ENCODE measurements at regions not wholly inside any gene's neighbourhood (a gene's known extent, or its start where the extent isn't known, plus 50 kb on each side); places are given as distances from the start of the nearest gene placed in this dataset.
A peak's percentile ranks its signal among the peaks of the same experiment; 100 is the strongest.

DNA sequence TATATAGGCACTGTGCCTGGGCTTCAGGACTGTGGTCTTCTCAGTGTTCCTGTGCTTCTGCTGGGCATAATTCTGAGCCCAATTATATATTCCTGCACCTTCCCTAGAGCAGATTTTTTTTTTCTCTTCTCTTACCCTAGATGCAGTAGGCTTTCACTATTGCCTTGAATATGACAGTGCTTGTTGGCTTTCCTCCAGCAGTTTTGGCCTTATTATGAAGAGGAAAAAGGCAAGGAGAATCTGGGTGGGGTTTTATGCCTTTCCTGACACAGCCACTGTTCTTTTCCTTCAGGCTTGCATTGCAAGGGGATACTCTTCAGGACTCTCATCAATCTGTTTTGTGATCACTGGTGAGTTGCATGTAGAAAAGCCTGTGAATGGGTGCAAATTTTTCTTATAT is 221.9 kb upstream of the CELF4 start:
- DNase-seq, result no peak

DNA sequence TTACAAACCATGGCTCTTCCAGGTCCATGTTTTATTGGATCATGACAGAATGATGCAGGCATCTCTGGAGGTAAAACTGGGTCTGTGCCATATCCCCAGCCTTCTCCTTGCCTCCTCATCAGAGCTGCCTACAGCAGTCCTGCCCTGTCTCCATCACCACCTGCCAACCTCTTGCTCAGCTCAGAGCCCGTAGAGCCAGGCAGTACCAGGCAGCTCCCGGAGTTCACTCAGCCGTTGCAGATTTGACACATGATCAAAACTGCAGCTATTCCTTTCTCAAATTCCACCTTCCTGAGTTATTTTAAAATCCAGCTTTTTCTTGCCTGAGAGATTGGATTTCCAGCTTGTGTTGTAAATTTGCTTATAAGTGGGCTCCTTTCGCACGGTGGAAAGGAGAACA is 218.2 kb upstream of the CELF4 start:
- no peak for DNase-seq

DNA sequence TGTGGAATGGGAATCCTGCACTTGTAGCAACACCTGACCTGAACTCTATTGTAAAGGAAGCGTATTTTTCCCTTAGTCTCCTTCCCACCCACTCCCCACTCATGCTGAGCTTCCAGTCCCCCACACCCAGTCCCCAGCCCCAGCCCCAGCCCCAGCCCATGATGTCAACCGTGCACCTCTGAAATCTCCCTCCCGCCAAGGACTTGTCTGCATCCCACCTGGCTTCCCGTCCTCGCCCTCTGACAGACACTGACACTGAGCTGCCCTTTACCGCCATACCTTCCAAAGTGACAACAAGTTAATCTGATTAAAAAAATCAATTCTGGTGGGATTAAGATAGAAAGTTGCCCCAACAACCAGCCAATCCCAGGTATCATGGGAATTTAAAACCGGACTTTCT is 213.6 kb upstream of the CELF4 start:
- no peak for DNase-seq

DNA sequence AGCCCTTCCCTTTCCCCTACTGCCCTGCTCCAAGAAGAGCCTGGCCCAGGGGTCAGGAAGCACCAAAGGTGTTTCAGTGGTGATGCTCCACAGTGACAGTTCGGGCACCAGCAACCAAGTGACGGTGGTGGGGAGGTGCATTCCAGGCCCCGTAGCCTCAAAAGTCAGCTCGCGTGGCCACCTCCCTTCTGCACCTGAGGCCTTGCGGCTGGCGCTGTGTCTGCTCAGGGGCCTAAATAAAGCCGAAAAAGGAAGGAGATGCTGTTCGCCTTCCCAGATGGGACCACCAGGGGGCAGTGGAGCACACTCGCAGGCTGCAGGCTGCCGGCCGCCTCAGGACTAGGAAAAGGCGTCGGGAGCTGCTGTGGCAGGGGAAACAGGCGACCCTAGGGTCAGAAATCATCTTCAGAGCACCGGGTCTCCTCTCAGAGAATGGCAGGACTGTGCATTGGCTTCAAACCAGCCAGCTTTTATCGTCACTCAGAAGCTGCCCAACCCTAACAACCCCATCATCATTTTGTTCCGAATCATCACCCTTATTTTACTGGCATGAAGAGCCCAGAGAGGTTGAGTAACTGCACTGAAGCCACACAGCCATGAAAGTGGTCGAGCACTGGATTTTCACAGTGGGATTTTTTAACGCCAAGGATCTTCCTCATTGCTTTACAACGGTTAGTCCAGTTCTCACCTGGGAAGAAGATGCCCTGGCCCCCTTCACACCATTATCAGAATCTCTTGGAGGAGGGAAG is 213.0 kb upstream of the CELF4 start:
- DNase-seq, result peak; percentile 75

DNA sequence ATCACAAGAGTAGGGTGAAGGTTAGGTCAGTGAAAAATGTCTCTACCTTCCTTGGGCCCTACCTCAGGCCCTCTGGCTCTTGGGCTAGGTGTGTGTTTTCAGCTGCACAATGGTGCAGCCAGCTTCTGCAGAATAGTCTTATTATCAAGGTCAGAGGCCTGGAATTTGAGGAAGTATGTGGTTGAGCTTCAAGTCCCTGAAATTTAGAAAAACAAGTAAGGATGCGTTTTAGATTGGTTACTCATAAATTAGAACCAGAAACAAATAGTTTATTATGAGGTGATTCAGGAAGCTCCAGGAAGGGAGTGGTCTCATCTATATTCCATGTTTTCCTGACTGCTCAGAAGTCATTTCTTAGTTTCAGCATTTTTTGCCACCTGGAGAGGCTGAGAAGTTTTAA is 204.2 kb upstream of the CELF4 start:
- no peak for DNase-seq

DNA sequence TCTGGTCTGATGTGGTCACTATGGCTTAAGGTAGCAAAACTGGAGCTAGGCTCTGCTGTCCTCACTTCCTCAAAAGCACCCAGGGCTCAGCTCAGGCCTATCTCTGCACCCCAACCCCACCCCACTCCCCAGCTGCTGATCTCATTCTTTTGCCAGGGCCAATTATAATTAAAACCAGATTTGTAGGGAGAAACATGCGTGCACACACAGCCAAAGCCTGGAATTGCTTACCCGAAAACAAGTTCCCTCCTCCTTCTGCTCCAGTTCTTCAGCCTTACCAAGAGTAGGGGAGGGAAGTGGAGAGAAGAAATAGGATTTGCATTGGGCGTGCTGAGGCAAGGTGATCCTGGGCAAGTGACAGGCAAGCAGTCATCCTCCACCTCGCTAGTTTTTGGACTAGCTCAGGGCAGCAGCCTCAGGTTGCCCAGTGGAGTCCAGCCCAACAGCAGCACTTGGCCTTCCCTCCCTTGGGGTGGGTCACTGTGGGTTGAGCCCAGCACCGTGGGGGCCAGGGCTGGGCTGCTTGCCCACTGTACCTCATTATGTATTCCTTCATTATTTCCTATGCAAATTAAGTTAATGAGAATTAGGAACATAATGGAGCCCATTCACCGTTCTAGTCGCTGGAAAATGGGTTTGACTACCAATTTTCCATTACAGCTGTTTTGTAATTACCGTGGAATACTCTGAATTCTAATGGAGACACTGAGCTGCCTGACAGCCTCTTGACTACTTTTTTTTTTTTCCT is 199.1 kb upstream of the CELF4 start:
- no peak for DNase-seq

DNA sequence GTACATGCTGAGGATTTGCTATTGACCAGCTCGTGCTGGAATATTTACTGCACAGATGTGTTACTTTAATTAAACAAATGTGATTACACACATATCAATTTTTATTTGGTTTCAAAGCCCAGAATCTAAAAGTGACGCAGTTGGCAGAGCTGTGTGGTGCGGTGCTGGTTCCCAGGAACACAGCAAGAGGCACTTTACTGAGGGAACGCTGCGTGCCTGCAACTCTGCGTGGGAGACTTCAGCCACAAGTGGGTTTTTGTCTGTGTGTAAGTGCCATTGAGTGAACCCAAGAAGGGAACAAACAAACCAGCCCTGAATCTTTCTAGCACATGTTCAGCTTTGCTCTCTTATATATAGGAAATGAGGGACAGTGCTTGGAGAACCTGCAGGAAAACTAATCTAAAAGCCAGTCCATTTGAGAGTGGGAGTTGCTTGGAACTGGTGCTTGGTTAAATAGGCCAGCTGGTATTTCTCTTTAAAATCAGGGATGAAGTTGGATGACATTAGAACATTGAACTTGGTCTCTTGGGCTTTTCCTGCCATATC is 196.6 kb upstream of the CELF4 start:
- DNase-seq, result no peak

DNA sequence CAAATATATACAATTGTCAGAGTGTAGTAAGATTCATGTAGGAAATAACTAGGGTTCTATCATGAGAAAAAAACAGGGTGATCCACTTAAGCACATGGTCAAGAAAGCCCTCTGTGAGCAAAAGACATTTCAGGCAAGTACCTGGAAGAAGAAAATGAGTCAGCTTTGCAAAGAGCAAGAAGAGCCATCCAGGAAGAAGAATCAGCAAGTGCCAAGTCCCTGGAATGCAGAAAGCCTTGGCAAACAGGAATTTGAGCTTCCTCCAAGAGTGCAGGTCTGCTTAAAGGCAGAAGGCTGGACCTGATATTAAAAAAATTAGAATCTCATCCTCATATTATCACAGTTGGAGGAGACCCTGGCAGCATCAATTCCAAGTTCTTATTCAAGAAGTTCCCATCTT is 188.5 kb upstream of the CELF4 start:
- no peak for DNase-seq

DNA sequence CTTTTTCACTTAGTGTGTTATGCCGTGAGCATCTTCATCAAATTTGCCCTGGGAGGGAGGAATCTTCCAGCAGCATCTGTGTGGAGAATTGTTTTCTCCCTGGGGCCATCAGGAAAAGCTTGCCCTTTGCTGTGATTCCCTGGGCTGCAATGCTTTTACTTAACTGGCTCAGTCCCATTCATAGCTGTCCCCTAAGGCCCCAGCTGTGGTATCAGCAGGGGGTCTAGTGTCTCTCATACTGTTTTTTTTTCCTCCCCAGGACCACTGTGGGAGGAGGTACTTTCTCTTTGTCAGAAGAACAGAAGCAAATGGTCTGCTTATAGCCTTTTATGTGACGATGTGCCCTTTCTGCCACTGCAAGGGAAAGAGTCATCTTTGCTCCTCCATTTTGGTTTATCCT is 176.8 kb upstream of the CELF4 start:
- no peak for DNase-seq

DNA sequence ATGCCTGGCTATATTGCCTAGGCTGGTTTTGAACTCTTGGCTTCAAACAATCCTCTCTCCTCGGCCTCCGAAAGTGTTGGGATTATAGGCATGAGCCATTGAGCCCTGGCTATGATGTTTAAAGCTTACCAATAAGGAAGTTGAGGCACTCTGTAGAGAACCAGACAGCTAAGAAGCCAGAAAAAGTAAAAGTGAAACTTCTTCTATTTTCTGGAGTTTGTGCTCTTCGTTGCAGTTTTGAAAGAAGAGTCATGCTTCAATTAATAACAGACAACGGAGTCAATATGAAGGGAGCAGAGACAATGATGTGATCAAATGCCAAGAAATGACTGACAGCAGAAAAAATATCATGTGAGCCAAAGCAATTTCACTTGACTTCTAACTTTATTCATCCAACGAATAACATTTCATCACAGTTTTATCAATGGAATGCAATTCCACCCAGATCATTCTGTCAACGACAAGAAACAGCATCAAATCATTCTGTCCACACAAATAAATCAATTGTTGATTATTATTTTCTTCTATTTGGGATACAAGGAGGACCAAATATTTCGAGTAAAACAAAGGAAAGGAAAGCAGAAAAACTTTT is 175.5 kb upstream of the CELF4 start:
- no peak for DNase-seq

DNA sequence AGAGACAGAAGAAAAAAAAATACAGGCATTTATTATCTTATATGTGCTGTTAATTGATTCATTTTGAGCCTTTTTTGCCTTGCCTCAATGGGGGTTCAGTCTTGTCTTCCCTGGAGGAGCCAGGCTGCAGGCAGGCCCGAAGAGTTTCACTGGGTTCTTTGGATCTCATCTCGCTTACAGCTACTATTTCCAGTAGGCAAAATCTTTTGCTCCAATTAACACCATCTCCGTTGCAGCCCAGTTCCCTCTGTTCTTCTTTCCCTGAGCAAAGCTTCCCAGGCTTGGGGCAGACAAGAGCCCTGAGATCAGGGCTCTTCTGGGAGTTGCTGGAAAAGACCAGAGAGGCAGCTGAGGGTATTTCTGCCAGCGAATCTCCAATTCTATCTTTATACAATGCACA is 168.8 kb upstream of the CELF4 start:
- DNase-seq, result no peak

DNA sequence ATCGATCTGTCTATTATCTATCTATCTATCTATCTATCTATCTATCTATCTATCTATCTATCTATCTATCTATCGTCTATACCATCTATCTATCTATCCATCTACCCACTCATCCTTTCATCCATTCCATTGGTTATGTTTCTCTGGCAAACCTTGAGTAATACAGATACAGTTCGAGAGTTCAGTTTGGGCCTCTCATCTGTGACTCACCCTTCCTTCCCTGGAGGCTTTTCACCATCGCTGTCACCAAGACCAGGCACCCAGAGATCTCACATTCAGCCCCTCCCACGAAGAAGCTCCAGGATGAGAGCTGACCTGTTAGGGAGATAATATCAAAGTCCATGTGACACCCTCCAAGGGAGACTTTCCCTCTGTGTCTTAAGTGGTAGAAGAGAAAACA is 164.1 kb upstream of the CELF4 start:
- no peak for DNase-seq

DNA sequence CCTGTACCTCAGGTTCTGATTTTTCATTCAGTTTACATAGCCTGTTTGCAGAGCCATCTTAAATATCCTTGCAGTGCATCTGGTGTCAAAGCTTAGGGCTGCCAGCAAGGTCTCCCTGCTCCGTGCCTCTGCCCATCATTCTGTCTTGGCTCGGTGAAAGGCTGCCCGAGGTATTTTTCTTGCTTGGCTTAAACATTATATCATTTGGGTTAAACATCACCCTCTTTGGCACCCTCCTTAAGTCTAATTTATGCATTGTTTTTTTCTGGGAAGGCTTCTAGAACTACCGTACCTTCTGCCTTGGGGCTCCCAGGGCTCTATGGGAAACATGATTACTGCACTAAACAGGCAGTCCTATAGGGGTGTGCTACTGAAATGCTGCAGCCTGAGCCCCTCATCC is 158.6 kb upstream of the CELF4 start:
- DNase-seq, result no peak

DNA sequence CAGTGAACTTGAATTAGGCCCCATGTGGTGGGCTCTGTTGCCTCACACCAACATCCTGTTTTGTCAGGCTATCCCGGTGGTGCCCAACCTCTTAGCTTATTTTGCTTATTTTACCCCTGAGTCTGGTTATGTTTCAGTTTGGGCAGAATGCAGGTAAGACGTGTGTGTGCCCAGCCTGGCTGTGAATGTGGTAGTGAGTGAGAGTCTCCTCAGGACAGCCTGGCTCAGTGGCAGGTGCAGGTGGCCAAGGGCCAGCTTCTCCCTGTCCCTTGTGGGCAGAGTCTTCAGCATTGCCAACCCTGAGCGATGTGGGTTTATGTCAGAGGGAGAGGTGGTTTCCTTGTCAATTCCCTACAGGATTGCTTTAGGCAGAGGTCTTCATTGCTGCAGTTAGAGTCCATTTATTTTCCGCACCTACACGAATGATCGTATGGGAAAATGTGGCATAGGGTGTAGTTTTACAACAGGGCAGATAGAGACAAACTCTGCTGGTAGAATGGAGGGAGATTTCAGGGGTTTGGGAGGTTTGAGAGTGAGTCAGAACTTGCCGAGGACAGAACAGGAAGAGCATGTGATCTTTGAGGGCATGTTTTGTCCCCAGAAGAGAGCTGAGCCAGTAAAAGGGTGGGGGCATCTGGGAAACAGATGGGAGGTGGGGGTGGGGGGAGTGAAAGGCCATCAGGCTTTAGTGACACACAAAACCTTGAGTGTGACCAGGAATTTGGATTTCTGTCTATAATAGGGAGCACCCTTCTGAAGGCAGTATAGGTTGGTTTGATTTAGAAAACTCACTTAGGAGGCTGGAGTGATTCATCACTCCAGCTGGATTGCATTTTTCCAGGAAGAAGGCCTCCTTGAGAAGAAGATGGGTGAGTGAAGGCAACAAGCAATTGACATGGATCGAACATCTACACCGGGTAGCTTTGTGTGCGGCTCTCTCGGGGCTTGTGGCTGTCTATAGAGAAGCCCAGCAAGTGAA is 156.2 kb upstream of the CELF4 start:
- no peak for DNase-seq

DNA sequence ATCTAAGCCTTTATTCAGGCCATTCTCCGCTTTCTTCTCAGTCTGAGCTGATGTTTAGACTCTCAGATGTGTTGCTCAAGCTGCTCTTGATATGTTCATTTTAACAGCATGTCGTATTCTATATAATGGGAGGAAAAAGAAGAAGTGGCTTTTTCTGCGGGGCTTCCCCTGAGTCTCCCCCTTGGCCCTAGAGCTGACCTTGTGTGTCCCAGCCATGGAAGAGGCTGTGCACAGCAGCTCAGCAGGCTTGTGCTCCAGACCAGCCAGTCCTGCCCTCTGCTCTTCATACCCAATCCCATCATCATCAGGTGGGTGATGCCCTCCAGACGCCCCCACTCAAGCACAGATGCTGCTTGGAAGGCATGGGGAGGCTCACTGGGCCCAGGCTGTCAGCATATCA is 155.1 kb upstream of the CELF4 start:
- DNase-seq, result no peak

DNA sequence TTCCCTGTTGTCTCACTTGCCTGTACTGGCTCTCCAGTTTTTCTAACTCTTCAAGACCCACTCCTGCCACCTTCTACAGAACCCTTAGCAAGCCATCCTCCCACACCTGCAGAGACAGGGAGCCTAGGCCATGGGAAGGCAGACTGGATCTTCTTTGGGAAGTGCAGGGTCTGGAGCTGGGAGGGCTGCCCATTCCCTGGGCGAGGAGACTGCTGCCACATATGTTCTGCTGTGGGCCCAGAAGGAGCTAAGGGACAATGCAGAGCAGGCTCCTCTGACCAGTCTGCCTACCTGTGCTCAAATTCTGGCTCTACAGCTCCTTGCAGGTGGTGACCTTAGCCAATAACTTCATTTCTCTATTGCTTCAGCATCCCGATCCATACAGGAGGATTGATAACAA is 152.1 kb upstream of the CELF4 start:
- DNase-seq, result no peak

DNA sequence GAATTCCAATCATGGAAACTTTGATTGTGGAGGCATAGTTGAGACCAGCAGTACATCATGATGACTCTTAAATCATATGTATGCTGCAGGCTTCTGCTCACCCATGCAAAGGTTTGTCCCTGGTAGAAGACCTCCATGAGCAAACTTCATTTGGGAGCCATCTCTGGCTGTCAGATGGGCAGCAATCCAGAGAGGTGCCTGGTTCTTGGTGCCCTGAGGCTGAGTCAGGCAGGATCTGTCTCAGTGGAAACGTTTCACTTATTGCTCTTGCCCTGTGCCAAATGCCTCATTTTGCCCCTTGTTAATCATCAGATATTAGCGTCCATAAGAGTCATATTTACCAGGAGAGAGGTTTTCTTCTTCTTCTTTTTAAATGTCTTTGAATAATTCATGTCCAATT is 151.5 kb upstream of the CELF4 start:
- no peak for DNase-seq

DNA sequence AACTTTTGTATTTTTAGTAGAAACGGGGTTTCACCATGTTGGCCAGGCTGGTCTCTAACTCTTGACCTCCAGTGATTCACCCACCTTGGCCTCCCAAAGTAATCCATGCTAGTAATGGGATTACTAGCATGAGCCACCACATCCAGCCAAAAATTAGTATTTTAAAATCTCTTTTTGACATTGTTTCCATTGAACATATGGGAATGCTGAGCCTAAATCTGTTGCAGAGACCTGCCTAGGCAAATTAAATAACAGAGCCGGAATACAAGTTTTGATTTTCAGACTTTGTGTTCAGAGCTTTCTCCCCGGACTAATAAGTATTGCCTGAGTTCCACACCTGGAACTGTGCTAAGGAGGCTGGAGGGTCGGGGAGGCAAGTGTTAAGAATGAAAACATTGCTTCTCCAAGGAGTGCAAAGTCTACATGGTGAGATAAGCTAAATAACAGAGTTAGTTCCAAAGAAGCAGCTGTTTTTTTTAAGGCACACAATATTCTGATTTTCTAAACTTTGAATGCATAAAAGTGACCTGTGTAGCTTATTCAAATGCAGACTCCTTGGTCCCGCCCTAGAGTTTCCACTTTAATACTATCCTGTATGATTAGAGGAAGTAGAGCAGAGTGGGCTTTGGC is 150.6 kb upstream of the CELF4 start:
- DNase-seq, result no peak

DNA sequence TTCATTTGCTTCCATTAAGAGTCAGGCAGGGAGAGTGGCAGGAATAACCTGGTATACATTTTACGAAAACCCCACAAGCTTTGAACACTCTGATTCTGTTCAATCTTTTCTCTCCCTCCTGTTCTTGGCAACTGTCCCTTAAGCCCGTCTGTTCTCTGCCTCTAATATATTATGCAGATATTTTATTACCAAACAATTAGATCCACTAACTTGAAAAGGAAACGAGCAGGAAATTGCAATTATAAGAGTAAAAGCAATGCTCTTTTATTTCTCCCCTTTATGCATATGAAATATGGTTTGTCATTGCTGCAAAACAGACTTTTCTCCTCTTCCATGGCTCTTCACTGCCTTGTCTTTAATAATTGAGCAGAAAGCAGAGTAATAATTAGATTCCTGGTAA is 149.1 kb upstream of the CELF4 start:
- no peak for DNase-seq

DNA sequence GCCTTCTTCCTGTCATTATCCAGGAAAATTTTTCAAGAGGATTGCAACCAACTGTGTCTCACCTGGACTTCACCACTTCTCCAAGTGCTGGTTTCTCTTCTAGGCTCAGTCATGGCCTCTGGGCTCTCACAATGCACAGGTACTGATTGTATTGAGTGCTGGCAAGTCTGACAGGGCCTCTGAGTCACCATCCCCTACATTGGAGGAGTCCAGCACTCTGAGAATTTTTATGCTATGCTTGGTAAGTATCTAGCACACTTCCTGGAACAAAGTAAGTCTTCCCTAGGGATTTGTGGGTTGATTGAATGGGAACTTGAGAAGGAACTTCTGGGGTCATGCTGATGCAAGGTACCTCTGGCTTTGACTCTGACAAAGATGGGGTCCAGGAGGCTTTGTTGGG is 147.2 kb upstream of the CELF4 start:
- no peak for DNase-seq

DNA sequence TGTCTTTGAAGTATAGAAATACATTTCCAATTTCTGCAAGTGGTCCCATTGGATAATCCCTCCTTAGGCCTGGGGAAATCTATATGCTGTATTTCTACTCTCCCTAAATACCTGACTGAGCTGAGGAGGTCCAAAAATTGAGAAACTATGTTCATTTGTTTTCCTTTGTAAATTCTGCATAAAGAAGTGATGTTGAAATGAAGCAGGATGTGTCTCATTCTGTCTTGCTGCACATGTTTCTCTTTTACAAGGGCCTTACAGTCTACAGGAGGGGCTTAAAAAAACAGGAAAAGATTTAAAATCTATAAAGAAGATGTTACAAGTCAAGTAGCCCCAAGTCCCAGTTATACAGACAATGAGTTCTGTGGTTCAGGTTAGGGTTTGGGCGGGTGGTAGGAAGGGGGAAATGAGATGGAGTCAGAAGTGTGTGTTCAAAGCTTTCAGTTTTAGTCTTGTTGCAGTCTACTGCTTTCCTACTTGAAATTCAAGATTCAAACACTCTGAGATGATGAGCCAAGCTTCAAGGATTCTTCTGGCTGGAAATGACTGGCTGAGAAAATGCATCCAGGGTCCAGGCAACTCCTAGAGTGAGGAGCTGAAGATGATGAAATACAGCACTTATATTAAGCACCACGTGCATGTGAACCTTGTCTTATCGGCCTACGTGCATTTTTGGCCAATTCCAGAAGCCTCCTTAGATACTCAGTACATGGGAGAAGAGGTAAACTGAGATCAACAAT is 146.3 kb upstream of the CELF4 start:
- DNase-seq, result no peak

DNA sequence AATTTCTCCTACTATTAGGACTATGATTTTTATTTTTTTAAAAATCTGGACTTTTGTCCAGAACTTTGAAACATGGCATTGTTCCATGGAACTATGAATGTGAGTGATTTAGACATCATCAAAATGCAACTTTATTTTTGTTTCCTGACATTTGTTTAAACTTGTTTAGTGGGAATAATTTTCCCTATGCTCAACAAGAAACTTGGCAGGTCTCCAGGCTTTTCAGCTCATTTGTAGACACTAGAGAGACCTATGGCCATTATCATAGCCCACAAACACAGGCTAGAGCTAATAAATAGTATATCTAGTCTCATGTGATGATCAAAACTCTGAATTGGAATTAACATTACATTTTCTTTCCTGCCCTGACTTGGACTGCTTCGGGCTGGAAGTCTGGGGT is 145.1 kb upstream of the CELF4 start:
- DNase-seq, result no peak
